GM11168 (cell line): ENCODE measurements at regions not wholly inside any gene's neighbourhood (a gene's known extent, or its start where the extent isn't known, plus 50 kb on each side); places are given as distances from the start of the nearest gene placed in this dataset.
"Not testable (repeated sequence)": the region's sequence is repeated elsewhere in the genome, so short reads cannot be mapped to it uniquely, and the experiment has no call there.

ENCODE experiments used
- in situ Hi-C: fragments of 300-500 bp; cut with MboI; formaldehyde crosslinking; loops from one replicate; pipeline ENCODE4 v1.12.0; 2022; ENCODE audit warnings: low sequenced_read_pairs; ENCODE audit not compliant: unreplicated experiment

DNA sequence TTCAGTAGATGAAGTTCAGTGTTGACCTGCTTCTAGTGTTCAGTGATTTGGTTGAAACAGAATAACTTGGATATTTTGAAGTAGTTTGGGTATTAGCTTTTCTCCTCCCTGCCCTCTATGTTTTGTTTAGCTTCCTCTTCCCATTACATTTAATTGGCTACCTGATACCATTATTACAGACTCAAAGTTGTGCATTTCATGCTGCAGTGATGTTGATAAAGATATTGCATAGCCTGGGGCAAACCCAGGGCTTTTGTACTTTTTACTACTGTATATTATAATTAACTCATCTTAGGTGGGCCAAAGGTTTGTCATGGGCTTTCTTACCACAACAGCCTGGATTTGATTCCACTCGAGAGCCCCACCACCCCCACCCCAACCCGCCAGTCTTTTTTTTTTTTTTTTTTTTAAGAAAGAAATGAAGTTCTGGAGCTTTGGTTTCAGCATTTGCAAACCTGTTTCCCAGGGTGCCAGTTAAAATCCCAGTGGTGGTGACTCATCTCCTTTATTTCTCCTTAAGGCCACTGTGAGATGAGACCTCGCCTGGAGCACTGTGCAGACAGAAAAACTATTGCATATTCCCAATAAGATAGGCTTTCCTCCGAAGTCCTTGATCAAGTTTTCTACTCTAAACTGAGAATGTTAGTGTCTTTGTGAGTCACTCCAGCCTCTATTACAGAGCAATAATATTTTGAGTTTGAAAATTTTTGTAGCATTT, 393.7 kb upstream of the FANCL start:
- in situ Hi-C loops = no loop called here

DNA sequence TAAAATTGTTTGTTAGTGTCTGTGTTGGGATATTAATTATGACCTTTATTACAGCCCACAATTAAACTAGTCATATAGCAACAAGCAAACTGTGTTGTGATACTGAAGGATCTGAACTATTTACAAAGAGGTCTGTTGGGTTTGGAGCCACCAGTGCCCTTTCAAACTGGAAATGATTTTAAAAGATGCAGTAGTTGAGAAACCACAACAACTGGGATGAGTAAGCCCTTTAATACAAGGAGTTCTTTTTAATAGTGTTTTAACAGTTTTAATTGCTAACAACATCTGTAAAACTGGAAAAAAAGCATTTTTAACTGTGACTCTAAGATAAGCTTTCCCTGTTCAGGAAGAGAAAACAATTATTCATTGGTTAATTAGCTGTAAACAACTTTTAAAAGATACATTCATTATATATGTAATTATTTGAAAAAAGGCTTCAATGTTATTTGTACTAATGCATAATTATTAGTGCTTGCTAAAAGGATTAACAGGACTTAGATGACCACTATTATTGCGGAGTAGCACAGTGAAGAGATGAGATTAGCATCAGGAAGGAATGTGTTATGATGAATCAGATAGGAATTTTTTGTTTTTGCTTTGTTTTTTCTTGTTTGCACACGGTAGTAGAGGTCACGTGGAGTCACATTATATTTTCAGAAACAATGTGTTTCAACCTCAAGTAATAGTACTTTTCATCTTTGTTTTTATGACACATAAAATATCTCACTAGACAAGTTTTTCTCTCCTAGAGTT, 392.7 kb upstream of the FANCL start:
- in situ Hi-C loops = no loop called here

DNA sequence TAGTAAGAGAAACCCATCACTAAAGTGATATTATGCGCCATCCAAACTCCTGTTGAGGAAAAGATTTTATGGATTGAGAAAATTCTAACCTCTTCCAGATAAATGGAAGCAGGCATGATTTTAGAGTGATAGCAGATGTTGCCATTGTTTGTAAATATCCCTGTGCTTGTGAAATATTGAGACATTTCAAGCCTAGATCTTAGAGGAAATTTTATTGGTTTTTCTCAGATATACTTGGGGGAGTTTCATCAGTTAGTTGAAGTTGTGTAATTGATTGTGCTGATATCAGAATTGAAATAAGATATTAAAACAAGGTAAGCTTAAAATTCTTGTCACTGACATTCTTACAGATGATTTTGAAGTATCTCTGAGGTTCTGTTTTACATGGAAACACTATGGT, 390.9 kb upstream of the FANCL start:
- in situ Hi-C loops = no loop called here

DNA sequence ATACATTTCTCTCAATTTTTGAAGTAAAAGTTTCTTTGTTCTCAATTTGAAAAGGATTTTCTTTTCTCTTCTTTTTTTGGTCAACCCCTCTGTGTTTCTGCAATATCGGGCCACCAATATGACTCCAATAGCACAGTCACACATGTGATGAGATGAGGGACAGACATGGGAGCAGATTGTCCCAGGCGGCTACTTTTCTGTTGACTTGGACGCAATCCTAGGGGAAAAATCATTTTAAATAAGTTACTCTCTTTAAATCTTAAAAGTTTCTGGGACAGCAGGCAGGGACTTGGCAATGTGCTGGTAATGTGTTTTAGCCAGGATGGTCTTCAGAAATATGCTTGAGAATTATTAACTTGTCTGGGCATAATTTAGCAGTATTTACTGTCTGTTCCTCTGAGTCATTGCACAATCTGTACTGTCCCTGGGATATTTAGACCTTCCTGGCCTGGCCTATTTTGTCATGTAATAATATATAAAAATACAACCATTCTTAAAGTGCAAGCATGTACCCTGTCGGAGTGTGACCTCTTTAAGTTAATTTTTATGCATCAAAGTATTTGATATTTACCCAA, 388.5 kb upstream of the FANCL start:
- in situ Hi-C loops = loop anchor here (10.0 kb wide), 1 partner anchor 725 kb away; no protein-coding TSS in a partner anchor

DNA sequence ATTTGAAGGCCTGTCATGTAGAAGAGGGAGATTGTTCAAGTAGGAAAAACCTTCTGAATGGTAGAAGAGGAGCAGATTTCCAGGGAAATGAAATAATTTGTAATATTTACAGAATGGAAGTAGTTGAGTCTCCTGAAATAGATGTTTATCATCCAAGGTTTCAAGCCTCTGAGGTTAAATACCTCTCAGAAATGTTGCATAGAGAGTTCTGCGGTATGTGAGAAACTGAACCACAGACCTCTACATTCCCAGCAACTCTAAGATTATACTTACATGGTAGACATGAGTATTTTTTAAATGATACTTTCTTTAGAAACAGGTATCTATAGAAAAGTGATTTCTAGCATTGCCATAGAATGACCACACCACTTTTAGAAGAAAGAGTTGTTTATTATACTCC, 379.8 kb upstream of the FANCL start:
- in situ Hi-C loops = loop anchor here (10.0 kb wide), 1 partner anchor 716 kb away; no protein-coding TSS in a partner anchor

DNA sequence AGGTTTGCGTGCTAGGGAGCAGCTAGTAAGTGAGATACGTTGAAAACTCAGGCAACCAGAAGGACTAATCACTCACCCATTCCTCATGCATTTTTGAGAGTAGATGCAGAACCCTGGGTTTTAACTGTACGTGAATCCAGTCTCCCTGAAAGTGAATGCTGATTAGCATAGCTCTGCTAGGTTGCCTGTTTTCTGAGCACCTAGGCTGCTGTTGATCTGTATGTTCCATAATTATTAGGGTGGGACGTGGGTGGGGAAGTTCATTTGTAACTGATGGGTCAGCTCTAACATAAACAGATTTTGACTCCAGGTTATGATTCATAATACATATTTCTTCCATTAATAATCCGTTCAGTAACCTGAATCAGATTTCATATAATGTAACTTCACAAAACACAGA, 379.0 kb upstream of the FANCL start:
- in situ Hi-C loops = loop anchor here (10.0 kb wide), 1 partner anchor 715 kb away; no protein-coding TSS in a partner anchor

DNA sequence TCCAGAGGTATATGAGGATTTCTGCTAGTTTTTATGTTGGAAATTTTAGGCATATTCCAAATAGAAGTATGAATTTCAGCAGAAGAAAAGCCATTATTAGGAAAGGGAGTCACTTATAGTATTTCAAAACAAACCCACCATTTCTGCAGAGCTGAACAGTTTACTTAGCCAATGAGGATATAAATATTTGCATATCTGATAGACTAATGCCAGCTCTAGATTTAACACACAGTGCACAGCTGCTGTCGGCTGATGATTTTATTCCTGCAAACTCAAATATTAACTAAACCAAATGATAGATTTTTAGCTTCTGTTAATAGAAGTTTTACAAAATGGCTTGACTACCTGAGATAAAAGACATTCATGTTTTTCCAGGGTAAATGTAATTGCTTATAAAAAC, 375.8 kb upstream of the FANCL start:
- in situ Hi-C loops = no loop called here

DNA sequence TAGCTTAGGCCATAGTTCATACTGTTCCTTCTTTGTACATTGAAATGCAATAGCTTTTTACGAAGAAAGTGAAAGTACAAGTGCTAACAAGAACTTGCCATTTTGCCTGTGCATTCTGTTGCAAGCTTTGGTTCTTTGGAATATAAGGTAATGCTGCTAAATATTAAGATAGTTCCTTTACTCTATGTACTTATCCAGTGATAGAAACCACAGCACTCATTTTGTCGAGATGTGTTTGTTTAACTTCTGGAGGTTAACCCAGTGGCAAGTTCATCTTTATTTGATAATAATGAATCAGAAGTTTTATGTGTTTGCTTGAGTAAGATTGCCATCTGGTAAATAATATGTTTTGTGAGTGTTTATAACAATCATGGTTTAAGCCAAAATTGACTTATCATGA, 373.1 kb upstream of the FANCL start:
- in situ Hi-C loops = no loop called here

DNA sequence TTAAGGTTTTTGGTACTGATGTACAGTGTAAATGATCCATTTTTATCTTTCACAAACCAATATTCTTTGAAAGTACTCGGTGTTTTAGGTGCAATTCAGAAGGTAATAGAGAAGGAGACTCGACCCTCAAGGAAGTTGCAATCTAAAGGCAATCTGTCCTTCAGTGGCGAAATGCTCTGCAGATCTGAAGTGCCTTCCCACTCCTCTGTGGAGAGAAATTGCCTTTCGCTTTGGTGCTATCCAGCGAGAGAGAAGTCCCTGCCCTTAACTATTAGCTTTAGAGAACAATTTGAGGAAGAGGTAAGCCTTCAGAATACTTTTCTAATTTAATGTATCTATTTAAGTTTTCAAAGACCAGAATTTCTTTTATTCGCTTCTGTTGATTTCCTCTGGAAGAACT, 371.8 kb upstream of the FANCL start:
- in situ Hi-C loops = no loop called here

DNA sequence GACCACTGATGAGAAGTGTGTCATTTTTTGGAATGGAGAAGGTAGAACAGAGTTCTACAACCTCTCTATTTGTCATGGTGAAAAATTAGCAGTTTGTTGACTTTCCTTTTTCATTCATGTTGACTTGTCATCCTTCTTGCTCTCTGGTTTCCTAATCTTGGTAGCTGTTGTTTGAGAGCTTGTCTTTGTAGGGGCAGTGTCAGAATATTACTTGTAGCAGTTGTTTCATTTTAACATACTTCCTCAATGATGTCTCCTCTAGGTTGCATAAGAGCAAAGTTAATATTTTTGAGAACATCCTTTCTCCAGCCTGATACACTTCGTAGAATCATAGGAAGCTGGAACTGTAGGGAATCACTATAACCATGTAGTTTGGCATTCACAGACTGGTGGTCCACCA, 368.2 kb upstream of the FANCL start:
- in situ Hi-C loops = no loop called here

DNA sequence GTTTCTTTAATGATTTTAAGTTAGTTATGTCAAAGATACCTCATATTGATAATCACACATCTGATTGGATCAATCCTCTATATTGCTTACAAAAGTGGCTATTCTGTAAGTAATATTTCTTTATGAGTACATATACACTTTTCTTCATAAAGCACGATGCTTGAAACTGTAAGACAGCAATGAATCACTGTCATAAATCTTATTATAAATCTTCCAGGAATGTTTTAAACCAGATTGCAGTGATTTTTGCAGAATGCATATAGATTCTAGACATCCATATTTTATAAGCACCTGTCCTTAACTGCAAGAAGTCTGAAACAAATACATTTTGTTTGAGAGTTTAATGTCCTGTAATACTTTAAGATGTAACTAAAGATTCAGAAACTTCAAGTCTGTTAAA, 367.0 kb upstream of the FANCL start:
- in situ Hi-C loops = no loop called here

DNA sequence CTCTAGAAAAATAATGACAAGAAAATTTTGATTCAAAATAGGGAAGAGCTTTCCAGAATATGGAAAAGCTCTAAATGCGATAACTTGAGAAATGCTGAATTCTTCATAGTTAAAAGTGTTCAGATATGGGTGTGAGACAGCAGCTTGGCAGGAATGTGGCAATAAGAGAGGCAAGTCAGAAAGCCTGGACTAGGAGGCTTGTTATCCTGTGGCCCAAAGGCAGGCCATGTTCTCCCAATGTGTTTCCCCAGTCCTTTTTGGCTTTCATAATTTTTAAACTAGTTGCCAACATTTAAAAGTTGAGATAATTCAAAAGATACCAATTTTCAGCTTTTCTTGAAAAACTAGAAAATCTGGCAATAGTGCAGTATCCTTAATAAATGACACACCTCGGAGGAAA, 366.3 kb upstream of the FANCL start:
- in situ Hi-C loops = no loop called here

DNA sequence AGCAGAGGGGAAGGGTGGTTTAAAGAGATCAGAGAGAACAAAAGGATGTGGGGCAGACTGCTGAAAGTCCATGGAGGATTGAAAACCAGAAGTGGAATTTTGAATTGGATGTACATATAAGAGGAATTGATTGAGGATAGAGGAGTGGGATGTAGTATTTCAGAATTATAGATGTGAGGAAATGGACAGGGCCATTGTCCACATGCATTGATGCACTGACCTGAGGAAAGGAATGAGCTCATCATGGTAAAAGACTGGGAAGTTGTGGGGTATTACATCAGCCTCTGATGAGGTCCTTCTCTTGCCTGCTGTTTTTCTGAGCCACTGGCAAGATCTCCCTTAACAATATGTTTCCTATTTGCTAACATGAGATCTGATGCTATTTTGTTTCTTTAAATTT, 365.7 kb upstream of the FANCL start:
- in situ Hi-C loops = no loop called here

DNA sequence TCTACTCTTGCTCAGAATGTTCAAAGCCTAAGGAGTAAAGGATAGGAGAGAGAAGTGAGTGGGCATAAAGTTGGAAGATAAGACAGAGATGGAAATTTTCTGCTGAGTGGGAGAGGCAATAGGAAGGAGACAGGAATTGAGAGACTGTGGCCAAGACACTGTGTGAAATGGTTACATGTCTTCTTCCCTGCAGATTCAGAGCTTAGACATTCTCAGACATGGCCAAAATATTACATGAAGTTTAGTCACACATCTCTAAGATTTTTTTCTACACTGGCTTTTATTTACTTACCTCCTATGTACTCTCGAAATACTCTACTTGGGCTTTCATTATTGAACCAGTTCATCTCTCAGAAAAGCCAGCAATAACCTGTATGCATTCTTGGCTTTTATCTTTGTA, 363.0 kb upstream of the FANCL start:
- in situ Hi-C loops = no loop called here

DNA sequence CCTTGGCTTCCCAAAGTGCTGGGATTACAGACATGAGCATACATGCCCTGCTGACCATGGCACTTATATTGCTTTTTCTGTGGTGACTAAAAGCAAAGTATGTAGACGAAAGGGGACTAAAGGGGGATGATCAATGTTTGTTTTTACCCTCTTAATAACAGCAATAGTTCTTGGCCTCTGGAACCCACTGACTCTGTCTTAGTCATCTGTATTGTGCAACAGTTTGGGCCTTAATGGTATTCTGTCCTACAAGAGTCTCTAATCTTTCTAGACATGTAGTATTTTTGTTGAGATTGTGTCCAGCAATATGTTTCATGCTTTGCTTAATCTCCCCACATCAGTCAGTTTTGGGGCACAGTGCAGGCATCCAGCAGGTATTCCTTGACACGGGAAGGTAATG, 359.9 kb upstream of the FANCL start:
- in situ Hi-C loops = no loop called here

DNA sequence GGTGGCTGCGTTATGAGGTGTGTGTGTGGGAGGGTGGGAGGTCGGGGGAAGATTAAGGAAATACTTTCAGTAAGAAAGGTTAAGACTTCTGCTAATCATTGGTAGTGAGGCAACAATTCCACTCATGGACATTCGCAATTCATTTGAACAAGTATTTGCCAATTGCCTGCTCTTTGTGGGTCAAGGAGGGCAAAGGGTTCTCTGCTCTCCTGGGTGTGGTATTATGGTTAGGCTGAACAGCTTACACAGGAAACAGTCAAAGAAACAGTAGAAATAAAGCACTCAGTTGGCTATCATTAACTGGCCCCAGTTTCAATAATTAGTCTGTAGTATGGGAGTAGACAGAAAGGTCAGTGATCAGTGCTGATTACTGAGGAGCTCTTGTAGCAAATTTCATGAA, 357.0 kb upstream of the FANCL start:
- in situ Hi-C loops = no loop called here

DNA sequence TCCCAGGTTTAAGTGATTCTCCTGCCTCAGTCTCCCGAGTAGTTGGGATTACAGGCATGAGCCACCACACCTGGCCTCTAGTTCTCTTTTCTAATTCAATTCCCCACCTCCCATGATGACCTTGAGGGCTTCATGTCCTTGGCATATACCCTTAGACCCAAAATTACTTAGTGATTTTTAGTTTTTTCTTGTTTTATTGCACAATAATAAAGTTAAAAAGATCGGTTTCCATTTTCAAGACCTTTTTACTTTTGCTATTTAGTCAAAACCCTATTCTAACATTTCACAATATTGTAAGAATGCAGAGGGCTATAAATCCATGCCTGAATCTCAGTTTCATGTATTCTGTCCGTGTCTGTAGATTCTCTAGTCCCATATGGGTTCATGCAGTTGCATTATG, 354.6 kb upstream of the FANCL start:
- in situ Hi-C loops = no loop called here

DNA sequence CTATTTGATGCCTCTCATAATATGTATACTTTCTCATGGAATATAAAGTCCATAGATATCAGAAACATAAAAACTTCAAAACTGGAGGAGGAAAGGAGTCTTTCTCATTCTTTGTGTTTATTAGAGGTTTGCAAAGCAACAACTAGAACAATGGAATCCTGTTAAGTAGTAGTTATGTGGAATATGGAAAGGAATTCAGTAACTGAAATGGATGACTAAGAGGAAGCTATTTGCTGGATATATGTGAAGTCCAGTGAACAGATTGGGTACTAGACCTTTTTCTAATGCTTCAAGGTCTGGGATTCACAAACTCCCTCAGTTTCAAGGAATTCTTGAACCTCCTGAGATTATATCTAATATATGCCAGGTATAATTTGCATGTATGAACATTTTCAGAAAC, 353.6 kb upstream of the FANCL start:
- in situ Hi-C loops = no loop called here

DNA sequence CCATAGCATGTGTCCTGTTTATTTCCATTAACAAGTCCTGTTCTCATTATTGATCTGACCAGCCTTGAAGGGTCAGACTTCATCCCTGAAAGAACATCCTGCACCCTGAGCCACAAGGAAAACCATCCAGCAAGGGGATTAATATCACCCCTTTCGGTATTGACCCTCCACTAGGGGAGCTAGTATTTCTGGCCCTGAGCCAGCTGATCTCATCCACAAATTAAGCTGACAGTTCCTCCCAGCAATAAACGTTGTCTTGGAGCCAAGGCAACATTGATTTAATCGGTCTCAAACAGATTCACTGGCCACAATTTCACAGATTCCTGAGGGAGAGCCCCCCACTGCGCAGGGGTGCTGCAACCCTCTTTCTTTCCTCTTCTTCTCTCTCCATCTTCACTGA, 353.1 kb upstream of the FANCL start:
- in situ Hi-C loops = no loop called here

DNA sequence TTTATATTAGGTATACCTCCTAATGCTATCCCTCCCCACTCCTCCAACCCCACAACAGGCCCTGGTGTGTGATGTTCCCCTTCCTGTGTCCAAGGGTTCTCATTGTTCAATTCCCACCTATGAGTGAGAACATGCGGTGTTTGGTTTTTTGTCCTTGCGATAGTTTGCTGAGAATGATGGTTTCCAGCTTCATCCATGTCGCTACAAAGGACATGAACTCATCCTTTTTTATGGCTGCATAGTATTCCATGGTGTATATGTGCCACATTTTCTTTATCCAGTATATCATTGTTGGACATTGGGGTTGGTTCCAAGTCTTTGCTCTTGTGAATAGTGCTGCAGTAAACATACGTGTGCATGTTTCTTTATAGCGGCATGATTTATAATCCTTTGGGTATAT, 345.1 kb upstream of the FANCL start:
- in situ Hi-C loops = not testable (repeated sequence)

DNA sequence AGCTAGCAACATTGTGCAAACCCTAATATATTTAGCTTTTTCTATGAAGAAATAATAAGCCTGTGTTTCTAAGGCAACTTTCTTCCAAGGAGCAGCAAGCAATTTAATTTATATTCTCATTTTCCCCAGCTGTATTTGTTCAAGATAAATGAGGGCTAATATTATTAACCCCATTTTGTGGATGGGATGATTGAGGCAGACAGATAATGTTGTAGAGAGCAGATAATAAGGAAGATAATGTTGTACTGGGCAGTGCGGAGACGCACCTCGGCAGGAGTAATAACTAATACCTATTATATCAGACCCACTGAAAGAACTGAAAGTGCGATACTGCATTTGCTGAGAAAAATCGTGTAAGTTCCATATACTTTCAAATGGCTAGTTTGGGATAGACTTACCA, 344.1 kb upstream of the FANCL start:
- in situ Hi-C loops = no loop called here
